H1 (cell line): ENCODE measurements at regions not wholly inside any gene's neighbourhood (a gene's known extent, or its start where the extent isn't known, plus 50 kb on each side); places are given as distances from the start of the nearest gene placed in this dataset.

Experiments
- CTCF ChIP-seq, 3 experiments: IDR thresholded peaks; 1 replicate in 2 of 3; 2 replicates in 1 of 3; pipeline versions ENCODE4 v1.5.1 to v1.6.1; 2011; ENCODE audit warnings: low read length in 3 of 3, mild to moderate bottlenecking in 3 of 3, inconsistent platforms in 2 of 3, low read depth in 1 of 3, moderate library complexity in 1 of 3; ENCODE audit not compliant: insufficient read depth in 1 of 3; ENCODE audit errors: control extremely low read depth in 1 of 3
- E2F6 ChIP-seq: IDR thresholded peaks from 2 replicates; pipeline ENCODE4 v1.6.1; 2012; ENCODE audit warnings: inconsistent platforms
- EP300 ChIP-seq, 2 experiments: IDR thresholded peaks; 1 replicate in 1 of 2; 2 replicates in 1 of 2; pipeline ENCODE4 v1.6.1; 2011 to 2012; ENCODE audit warnings: low read depth in 2 of 2, low read length in 2 of 2, mild to moderate bottlenecking in 2 of 2, borderline replicate concordance in 1 of 2, inconsistent platforms in 1 of 2, moderate library complexity in 1 of 2
- NRF1 ChIP-seq: IDR thresholded peaks from 2 replicates; pipeline ENCODE4 v1.6.1; 2011; ENCODE audit warnings: mild to moderate bottlenecking, low read depth, low read length, improper control_type of control experiment
- POLR2A ChIP-seq, 2 experiments: IDR thresholded peaks; 1 replicate in 1 of 2; 2 replicates in 1 of 2; pipeline ENCODE4 v1.6.1; 2011; ENCODE audit warnings: low read depth in 2 of 2, low read length in 2 of 2, mild to moderate bottlenecking in 2 of 2; ENCODE audit errors: control extremely low read depth in 1 of 2
- RFX5 ChIP-seq: IDR thresholded peaks from 2 replicates; pipeline ENCODE4 v1.6.1; 2011; ENCODE audit warnings: low read depth, low read length, improper control_type of control experiment, borderline replicate concordance
- SP1 ChIP-seq: IDR thresholded peaks from 2 replicates; pipeline ENCODE4 v1.6.1; 2011; ENCODE audit warnings: low read depth, low read length
- SP2 ChIP-seq: IDR thresholded peaks from 2 replicates; pipeline ENCODE4 v1.6.1; 2012; ENCODE audit warnings: mild to moderate bottlenecking, low read length, inconsistent platforms

- TF ChIP-seq NRF1 (no peak), POLR2A (IDR thresholded peaks at IDR 0.05; ENCODE audit: control extremely low read depth in 1 of 2, low read depth in 2 of 2, low read length in 2 of 2) (no peak), CTCF (IDR thresholded peaks at IDR 0.05; ENCODE audit: control extremely low read depth in 1 of 3, insufficient read depth in 1 of 3, low read depth in 1 of 3, low read length in 3 of 3) (no peak), SP2 (no peak), EP300 (IDR thresholded peaks at IDR 0.05; ENCODE audit: borderline replicate concordance in 1 of 2, low read depth in 2 of 2, low read length in 2 of 2) (no peak), E2F6 (no peak), RFX5 (no peak), SP1 (no peak)
Observed at GRCh38 chr1:71269818-71270217, 189.0 kb upstream of the ZRANB2 start.
